ENCODE measurements at regions not wholly inside any gene's neighbourhood (a gene's known extent, or its start where the extent isn't known, plus 50 kb on each side); places are given as distances from the start of the nearest gene placed in this dataset.

DNA sequence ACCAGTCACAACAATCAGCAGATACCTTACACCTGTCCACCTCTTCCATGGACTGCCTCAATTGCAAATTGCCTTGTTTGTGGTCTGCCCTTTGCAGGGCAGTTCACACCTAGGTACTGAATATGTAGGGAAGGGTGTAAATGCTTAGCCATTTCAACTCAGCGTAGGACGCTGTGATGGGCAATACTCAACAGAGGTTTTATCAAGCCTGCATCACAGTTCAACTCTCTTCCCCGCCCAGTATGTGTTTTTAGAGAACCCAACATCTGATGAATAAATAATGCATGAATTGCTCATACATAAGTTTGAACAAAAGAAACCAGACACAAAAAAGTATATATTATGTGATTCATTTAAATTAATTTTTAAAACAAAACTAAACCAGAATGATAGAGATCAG is 124.4 kb downstream of the P2RY1 start:
- DNase-seq: no peak

- no peak for DNase-seq
Measured at GRCh38 chr3:152960684-152961083, 125.8 kb downstream of the P2RY1 start.

DNA sequence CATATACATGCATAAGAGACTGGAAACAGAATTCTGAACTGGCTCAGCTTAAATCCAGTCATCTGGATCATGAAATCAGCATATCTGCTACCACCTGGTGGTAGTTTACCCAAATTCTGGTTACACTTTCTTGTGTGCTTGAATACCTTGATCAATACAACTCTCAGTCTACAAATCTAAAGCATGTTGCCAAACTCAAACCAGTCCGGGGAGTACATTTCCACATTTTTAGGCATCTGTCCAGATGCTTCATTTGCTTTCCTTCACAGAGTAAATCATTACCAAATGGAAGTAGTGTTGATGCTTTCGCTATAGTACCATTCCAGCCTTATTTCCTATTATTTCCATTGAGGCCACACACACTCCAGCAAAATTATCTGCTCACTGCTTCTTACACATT is 126.4 kb downstream of the P2RY1 start:
- no peak for DNase-seq

DNA sequence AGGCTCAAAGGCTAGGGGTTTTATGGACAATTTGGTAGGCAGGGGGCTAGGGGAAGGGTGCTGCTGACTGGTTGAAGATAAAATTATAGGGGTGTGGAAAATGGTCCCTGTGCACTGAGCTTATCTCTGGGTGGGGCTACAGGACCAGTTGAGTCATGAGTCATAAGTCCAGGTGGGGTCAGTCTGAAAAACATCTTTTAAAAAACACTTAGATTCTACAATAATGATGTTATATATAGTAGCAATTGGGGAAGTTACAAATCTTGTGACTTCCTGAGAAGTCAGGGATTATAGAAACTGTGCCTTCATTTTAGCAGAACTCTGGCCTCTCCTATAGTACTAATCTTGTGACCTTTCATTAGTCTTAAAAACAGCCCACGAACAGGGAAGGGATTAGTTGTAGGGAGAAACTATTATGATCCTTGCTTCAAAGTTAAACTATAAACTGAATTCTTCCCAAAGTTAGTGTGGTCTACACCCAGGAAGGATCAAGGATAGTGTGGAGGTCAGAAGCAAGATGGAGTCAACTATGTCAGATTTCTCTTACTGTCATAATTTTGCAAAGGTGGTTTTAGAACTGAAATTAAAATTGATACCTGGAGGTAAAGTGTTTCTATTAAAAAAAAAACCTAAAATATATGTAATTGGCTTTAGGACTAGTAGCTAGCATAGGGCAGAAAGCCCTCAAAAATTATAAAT is 130.1 kb downstream of the P2RY1 start:
- no peak for DNase-seq

GRCh38 chr3:152968388-152969024 is 133.6 kb downstream of the P2RY1 start:
- DNase-seq: no peak

DNA sequence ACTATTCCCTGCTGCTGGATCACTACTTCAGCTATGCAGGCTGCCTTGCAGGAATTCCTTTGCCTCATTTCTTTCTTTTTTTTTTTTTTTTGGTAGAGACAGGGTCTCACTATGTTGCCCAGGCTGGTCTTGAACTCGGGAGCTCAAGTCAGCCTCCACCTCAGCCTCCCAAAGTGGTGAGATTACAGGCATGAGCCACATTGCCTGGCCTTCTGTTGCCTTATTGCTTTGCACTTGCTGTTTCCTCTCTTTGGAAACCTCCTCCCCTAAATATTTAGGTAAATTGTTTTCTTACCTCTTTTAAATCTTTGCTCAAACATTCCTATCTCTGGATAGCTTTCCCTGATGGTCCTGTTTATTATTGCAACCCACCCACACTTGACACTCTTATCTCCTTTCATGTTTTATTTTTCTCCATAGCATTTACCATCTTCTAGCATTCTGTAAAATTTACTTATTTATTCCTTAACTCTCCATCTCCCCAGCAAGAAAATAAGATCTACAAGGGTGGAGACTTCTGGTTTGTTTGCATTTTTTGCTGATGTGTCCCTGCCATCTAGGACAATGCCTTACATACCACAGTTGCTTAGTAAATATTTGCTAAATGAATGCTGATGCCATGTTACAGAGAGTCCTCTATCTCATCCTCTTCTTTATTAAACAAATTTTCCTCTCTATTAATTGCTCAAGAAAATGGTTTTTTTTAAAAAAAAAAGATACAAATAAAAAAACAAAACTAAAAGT is 134.8 kb downstream of the P2RY1 start:
- DNase-seq: no peak

- no peak for DNase-seq
Measured at GRCh38 chr3:152970851-152971250, 135.9 kb downstream of the P2RY1 start.

GRCh38 chr3:152971880-152972279 is 136.9 kb downstream of the P2RY1 start:
- DNase-seq: no peak

DNA sequence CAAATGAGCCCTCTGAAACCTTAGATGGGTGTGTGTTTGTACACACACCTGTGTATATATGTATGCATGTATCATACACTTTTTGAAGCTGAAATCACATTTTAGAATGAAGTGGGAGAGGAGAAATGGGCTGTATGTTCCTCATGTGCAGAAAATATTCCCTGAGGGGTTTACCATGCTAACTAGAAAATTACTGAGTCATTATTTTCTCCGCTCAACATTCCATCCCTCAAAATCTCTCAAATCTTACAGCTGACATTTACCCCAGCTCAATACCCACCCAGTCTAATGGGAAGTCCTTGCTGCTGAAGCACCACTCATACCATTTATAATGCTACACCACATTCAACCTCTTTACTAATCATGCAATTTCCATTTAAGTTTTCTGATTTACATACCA is 138.6 kb downstream of the P2RY1 start:
- no peak for DNase-seq

GRCh38 chr3:152976239-152976638 is 141.3 kb downstream of the P2RY1 start:
- DNase-seq: no peak

GRCh38 chr3:152977366-152977765 is 142.4 kb downstream of the P2RY1 start:
- no peak for DNase-seq

DNA sequence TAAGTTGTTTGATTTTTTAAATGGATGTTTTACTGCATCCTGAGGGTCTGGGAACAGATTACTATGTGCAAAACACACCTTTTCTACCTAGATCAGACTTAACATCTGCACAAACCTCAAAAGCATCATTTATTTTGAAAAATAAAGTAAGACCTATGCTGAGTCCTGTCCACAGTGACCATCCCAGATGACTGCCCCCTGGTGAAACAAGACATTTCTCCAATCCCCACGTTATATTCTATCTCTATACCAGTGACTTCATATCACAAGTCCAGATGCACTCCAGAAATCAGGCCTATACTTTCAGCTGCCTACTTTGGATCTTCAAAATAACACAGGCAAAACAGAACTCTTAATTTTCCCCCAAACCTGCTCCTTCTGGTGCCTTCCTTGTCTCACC is 143.2 kb downstream of the P2RY1 start:
- no peak for DNase-seq

DNA sequence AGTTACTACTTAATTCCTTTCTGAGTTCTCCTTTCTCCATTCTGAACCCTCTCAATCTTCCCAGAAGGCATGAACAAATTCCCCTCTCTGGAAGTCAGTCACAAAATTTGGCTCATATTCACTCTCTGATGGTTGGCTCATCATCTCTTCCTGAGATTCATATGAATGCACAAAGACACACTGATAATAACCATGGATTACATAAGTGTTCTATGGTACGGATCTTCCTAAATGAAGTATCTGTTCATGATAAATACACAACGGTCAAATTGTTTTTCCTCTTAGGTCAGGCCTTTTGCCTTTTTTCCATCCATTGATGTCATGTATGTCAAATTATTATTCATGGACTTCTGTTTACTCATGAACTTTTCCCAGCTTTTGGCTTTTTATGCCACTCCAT is 162.6 kb downstream of the P2RY1 start:
- DNase-seq: no peak

GRCh38 chr3:152998591-152998990 is 163.4 kb upstream of the RAP2B start:
- DNase-seq: no peak

DNA sequence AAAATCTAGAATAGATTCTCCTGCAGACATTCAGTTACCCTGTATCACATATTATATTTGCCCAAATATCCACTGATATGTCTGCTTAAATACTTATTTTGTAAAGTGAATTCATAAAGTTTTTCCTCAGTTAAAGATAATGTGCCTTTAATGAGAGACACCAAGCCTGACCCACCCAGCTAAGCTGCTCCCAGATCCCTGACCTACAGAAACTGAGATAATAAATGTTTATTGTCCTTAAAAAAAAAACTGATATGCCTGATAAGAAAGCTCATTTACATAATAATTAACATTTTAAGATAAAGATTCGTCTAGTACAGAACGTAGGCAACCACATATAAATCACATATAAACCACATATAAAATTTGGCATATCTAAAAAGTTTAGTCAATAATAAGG is 161.7 kb upstream of the RAP2B start:
- no peak for DNase-seq

GRCh38 chr3:153001210-153002078 is 160.6 kb upstream of the RAP2B start:
- DNase-seq: no peak

DNA sequence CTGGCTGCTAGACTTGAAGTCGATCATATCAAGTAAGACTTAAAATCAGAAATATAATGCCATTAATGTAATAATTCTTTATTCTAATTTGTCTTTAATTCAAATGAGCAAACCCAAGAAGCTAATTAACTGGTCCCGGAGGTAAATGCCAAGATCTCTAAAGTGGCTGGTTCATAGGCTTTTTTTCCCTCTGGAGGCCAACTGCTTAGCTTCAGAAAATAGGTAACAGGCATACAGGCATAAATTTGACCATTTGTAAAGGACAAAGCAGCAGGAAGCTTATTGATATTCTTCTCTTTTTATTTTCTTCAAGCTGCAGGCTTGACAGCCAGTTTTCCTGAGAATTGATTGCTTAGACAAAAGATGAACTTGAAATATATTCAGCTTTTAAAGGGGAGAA is 158.6 kb upstream of the RAP2B start:
- no peak for DNase-seq

GRCh38 chr3:153003862-153004261 is 158.2 kb upstream of the RAP2B start:
- DNase-seq: no peak

GRCh38 chr3:153008226-153008625 is 153.8 kb upstream of the RAP2B start:
- DNase-seq: no peak

GRCh38 chr3:153023896-153024295 is 138.1 kb upstream of the RAP2B start:
- DNase-seq: no peak

DNA sequence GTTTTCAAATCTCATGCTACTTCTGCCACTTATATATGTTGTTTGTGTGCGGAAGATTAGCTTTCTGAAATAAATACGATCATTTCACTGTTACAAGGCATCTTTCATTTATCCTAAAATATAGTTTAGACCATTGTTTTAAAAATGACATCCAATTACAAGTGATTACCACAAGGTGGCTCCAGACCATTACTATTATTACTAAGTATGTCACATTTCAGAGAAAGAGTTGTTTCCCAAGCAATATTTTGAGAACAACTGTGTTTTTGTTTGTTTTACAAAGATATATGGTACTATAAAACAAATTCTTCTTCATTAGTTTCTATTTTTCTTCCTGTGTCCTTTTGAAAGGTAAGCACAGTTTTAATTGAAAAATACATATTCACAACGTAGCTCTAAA is 136.0 kb upstream of the RAP2B start:
- DNase-seq: peak in 1 of 2 donors; percentile 38

- DNase-seq: no peak
Measured at GRCh38 chr3:153028381-153028780, 133.6 kb upstream of the RAP2B start.

GRCh38 chr3:153029350-153029749 is 132.7 kb upstream of the RAP2B start:
- DNase-seq: no peak
